Activated T-helper 9 cell treated with anti-CD3 and anti-CD28 coated beads, Interleukin-2, amount 50 U/mL, for 16 hours (primary cell): ENCODE measurements at regions not wholly inside any gene's neighbourhood (a gene's known extent, or its start where the extent isn't known, plus 50 kb on each side); places are given as distances from the start of the nearest gene placed in this dataset.

Experiments
- DNase-seq: peaks from one replicate; pipeline ENCODE4 v3.0.0-alpha.2; 2020; ENCODE audit warnings: low read depth

DNA sequence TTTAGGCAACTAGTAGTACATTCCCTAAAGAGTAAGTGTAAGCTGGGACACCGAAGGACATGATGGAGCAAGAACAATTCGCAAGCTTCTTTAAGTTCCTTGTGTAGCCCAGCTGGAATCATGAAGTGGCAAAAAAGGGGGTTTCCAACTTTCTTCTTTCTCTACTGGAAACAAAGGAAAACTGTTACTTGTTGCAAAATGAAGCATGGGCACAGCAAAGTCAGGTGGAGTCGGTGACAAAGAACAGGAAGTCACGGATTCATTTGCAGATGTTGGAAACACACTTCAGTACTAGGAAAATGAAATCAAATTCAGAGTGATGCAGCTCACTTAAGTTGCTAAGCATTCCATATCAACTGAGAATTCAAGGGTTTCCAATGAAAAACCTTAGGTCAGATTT, 706.9 kb upstream of the STXBP6 start:
- no peak for DNase-seq

DNA sequence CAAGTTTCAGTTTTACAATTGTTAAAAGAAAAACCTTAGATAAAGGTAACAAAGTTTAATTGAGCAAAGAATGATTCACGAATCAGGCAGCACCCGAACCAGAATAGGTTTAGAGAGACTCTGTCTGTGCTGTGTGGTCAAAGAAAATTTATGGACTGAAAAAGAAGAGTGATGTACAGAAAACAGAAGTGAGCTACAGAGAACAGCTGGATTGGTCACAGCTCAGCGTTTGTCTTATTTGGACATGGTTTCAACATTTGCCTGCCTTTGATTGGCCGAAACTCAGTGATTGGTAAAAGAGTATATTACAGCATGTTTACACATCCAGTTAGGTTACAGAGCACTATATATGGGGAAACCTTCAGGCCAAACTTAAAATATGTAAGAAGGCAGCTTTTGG, 703.2 kb upstream of the STXBP6 start:
- DNase-seq, result no peak

DNA sequence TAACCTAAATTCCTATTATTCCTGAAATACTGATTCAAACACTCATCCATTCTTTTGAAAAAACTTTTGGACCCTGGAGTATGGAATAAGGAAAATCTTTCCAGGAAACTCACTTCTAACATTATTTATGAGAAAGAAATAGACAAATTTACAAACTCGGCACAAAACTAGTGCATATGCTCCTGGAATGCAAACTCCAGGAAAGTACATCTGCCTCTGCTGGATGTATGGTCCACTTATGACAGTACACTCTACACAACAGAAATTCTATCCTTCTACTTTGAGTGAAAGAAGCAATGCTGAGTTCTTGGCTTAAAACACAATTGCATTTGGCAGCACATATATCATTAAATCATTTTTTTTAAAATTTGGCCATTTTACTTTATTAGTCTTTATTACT, 700.5 kb upstream of the STXBP6 start:
- no peak for DNase-seq
